ENCODE measurements at regions not wholly inside any gene's neighbourhood (a gene's known extent, or its start where the extent isn't known, plus 50 kb on each side); places are given as distances from the start of the nearest gene placed in this dataset.

GRCh38 chr13:40146611-40147117 is 491.2 kb downstream of the COG6 start:
- no peaks in the 10 kb centered on the region for H3K9me3 ChIP-seq (ENCODE audit: control insufficient read depth, low read depth, low read length)
- H3K27me3 ChIP-seq (ENCODE audit: control insufficient read depth, extremely low read depth, insufficient read depth, low read length), result no peaks in the 10 kb centered on the region
- no peak overlapping the region for H3K9ac ChIP-seq (ENCODE audit: control insufficient read depth, extremely low read depth, insufficient read depth, low read length)
- no peaks in the 10 kb centered on the region for H3K9me1 ChIP-seq (ENCODE audit: control insufficient read depth, extremely low read depth, insufficient read depth, low read length)
- no peaks in the 10 kb centered on the region for H4K20me1 ChIP-seq (ENCODE audit: control insufficient read depth, extremely low read depth, insufficient read depth, low read length)
- no peak overlapping the region for H3K27ac ChIP-seq (ENCODE audit: control insufficient read depth, insufficient read depth, low read length)
- no peaks in the 10 kb centered on the region for H3K36me3 ChIP-seq (ENCODE audit: control insufficient read depth in 2 of 2, extremely low read depth in 1 of 2, insufficient read depth in 2 of 2, low read length in 2 of 2)
- H3K79me2 ChIP-seq (ENCODE audit: control insufficient read depth, insufficient read depth, low read length), result no peaks in the 10 kb centered on the region
- no peak overlapping the region for H2AFZ ChIP-seq (ENCODE audit: control insufficient read depth, low read length)
- H3K4me2 ChIP-seq (ENCODE audit: control insufficient read depth, extremely low read depth, insufficient read depth, low read depth, low read length), result no peak overlapping the region
- dilution Hi-C loops (cut with MboI; ENCODE audit: extremely low pct_ligation_motif_present, low sequenced_read_pairs), result no loop called here
- FAIRE-seq, result no peak
- DNase-seq (ENCODE audit: low read depth, low spot score), result peak; percentile 19
- H3K4me1 ChIP-seq (ENCODE audit: control insufficient read depth, extremely low read depth, insufficient read depth, low read length), result peaks cover 8% of the 10 kb centered on the region
- TF ChIP-seq EZH2 (IDR thresholded peaks at IDR 0.05; ENCODE audit: low read length), result no peak
- TF ChIP-seq CTCF (optimal IDR thresholded peaks at IDR 0.05 in 1 of 3, IDR thresholded peaks at IDR 0.05 in 1 of 3, conservative IDR thresholded peaks at IDR 0.05 in 1 of 3; ENCODE audit: extremely low read depth in 1 of 3, insufficient read depth in 2 of 3, low read length in 3 of 3), result no peak
- no peak overlapping the region for H3K4me3 ChIP-seq (ENCODE audit: control insufficient read depth in 2 of 3, extremely low read depth in 1 of 3, insufficient read depth in 2 of 3, low read depth in 1 of 3, low read length in 3 of 3)

- no peak overlapping the region for H3K4me3 ChIP-seq (ENCODE audit: control insufficient read depth in 2 of 3, extremely low read depth in 1 of 3, insufficient read depth in 2 of 3, low read depth in 1 of 3, low read length in 3 of 3)
- no peaks in the 10 kb centered on the region for H3K9me3 ChIP-seq (ENCODE audit: control insufficient read depth, low read depth, low read length)
- H3K79me2 ChIP-seq (ENCODE audit: control insufficient read depth, insufficient read depth, low read length), result no peaks in the 10 kb centered on the region
- no peak for TF ChIP-seq EZH2 (IDR thresholded peaks at IDR 0.05; ENCODE audit: low read length)
- TF ChIP-seq CTCF (optimal IDR thresholded peaks at IDR 0.05 in 1 of 3, IDR thresholded peaks at IDR 0.05 in 1 of 3, conservative IDR thresholded peaks at IDR 0.05 in 1 of 3; ENCODE audit: extremely low read depth in 1 of 3, insufficient read depth in 2 of 3, low read length in 3 of 3), result no peak
- peaks cover 8% of the 10 kb centered on the region for H3K4me1 ChIP-seq (ENCODE audit: control insufficient read depth, extremely low read depth, insufficient read depth, low read length)
- no peaks in the 10 kb centered on the region for H3K27me3 ChIP-seq (ENCODE audit: control insufficient read depth, extremely low read depth, insufficient read depth, low read length)
- H3K9ac ChIP-seq (ENCODE audit: control insufficient read depth, extremely low read depth, insufficient read depth, low read length), result no peak overlapping the region
- dilution Hi-C loops (cut with MboI; ENCODE audit: extremely low pct_ligation_motif_present, low sequenced_read_pairs), result no loop called here
- no peaks in the 10 kb centered on the region for H3K36me3 ChIP-seq (ENCODE audit: control insufficient read depth in 2 of 2, extremely low read depth in 1 of 2, insufficient read depth in 2 of 2, low read length in 2 of 2)
- no peak overlapping the region for H3K4me2 ChIP-seq (ENCODE audit: control insufficient read depth, extremely low read depth, insufficient read depth, low read depth, low read length)
- no peak overlapping the region for H3K27ac ChIP-seq (ENCODE audit: control insufficient read depth, insufficient read depth, low read length)
- H2AFZ ChIP-seq (ENCODE audit: control insufficient read depth, low read length), result no peak overlapping the region
- DNase-seq (ENCODE audit: low read depth, low spot score), result no peak
- H4K20me1 ChIP-seq (ENCODE audit: control insufficient read depth, extremely low read depth, insufficient read depth, low read length), result no peaks in the 10 kb centered on the region
- no peak for FAIRE-seq
- no peaks in the 10 kb centered on the region for H3K9me1 ChIP-seq (ENCODE audit: control insufficient read depth, extremely low read depth, insufficient read depth, low read length)
Observed at GRCh38 chr13:40148101-40148500, 492.6 kb downstream of the COG6 start.

Measured in keratinocyte (primary cell).